HG03095 (cell line): ENCODE measurements at regions not wholly inside any gene's neighbourhood (a gene's known extent, or its start where the extent isn't known, plus 50 kb on each side); places are given as distances from the start of the nearest gene placed in this dataset.

Experiments used
- ATAC-seq: cut with Tn5 transposase; IDR thresholded peaks from one replicate; pipeline ENCODE4 v1.9.1; 2021; ENCODE audit warnings: moderate library complexity; ENCODE audit not compliant: unreplicated experiment

DNA sequence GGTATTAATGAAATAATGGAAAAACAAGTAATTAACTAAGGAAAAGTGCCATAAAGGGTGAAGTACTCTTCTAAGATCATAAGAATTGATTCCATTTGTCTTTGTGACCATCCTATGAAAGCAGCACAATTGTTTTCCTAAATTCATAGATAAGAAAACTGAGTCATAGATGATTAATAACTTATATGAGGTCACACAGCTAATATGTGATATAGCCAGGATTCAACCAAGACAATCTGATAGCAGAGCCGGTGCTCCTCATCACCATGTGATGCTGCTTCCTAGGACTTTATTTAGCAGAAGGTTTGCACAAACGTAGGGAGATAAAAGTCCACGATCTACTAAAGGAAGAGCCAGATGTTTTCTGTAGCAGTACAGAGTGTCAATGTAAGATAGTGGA, 181.5 kb upstream of the SYT1 start:
- ATAC-seq: no peak

DNA sequence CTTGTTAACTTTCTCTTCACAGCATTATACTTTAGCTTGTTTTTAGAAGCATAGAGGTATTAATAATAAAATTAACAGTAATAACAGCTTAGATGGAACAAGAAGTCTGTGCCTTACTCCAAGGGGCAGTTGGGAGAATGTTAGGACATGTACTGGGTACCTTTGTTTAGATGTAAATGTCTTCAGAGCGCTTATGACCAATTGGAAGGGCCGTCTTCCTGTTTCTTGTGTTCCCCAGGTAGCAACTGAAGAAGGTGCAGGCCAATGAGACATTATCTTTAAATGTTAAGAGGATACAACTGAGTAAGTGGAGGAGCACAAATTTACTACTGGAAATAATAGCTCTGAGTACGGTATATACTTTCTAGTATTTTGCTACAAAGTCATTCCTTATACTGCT, 180.9 kb upstream of the SYT1 start:
- ATAC-seq: no peak

DNA sequence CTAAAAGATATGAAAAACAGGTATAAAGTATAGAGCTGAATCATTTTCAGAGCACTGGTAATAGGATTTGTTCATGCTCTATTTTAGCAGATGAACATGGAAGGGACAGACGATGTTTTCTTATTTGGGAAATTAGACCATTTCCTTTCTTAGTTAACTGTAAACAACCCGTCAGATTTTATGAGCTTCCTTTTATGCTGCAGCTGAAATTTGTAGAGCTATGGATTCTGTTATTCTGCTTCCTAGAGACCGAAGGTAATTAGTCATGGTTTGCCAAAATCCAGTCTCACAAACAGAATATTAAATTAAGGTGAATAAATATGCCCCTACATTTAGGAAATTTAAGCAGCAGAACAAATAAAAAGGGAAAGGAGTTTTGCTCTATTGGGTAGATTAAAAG, 180.2 kb upstream of the SYT1 start:
- no peak for ATAC-seq

DNA sequence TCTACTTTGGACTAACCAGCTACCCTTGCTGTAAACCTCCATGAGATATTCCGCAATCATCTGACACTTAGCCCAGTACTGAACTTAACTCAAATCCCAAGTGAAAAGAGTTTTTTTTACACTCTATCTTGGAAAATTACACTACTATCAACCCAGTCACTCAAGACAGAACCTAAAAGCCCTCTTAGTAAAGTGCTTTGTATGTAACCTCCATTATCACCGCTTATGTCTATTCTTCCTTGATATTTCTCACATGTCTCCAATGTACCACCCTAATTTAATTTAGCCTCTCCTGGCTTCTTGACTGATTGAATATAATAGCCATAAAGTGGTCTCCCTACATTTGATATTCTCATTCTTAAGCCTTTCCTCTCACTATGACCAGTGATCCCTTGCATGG, 168.8 kb upstream of the SYT1 start:
- no peak for ATAC-seq

DNA sequence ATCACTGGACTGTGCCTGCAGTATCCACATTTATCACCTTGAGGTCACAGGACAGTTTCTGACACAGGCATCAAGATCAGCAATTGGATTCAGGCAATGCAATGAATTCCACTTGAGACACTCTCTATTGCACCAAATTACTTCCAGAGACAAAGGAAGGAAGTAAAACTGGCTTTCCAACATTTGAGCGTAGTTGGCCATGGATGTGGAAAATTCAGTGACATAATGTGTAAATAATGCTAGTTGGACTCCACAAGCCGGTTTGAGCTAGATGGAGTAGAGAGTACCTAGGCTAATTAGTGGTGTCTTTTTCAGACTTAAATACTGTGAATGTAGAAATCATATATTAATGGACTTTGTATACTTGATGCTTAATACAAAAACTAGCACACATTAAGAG, 168.3 kb upstream of the SYT1 start:
- no peak for ATAC-seq

DNA sequence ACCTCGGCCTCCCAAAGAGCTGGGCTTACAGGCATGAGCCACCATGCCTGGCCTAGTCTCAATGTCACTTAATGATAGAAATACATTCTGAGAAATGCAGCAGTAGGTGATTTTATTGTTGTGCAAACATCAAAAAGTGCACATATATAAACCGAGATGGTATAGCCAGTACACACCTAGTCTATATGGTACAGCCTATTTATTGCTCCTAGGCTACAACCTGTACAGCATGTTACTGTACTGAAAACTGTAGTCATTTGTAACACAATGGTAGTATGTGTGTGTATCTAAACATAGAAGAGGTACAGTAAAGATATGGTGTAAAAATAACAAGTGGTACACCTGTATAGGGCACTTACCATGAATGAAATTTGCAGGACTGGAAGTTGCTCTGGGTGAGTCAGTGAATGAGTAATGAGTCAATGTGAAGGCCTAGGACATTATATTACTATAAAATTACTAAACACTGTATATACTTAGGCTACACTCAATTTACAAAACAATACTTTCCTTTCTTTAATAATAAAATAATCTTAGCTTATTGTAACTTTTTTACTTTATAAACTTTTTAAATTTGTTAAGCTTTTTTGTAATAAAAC, 166.7 kb upstream of the SYT1 start:
- ATAC-seq: no peak

DNA sequence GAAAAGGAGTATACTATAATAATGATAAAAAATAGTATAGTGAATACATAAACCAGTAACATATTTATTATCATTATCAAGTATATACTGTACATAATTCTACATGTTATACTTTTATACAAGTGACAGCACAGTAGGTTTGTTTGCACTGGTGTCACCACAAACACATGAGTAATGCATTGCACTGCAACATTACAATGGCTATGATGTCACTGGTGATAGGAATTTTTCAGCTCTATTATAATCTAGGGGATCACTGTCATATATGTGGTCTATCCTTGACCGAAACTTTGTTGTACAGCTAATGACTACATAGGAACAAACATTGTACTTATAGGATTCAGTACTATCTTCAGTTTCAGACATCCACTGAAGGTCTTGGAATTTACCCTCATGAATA, 165.8 kb upstream of the SYT1 start:
- ATAC-seq: no peak

DNA sequence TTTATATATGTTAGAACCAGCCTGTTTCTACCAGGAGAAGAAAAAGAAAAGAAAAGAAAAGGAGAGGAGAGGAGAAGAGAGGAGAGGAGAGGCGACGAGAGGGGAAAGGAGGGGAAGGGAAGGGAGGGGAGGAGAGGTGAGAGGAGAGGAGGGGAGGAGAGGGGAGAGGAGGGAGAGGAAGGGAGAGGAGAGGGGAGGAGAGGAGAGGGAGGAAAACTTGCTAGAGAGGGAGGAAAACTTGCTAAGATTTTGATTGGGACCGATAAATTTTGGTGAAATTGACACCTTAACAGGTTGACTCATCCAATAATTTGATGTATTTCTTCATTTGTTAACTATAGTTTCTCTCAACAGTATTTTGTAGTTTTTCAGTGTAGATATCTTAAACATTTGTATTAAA, 164.0 kb upstream of the SYT1 start:
- ATAC-seq: no peak

DNA sequence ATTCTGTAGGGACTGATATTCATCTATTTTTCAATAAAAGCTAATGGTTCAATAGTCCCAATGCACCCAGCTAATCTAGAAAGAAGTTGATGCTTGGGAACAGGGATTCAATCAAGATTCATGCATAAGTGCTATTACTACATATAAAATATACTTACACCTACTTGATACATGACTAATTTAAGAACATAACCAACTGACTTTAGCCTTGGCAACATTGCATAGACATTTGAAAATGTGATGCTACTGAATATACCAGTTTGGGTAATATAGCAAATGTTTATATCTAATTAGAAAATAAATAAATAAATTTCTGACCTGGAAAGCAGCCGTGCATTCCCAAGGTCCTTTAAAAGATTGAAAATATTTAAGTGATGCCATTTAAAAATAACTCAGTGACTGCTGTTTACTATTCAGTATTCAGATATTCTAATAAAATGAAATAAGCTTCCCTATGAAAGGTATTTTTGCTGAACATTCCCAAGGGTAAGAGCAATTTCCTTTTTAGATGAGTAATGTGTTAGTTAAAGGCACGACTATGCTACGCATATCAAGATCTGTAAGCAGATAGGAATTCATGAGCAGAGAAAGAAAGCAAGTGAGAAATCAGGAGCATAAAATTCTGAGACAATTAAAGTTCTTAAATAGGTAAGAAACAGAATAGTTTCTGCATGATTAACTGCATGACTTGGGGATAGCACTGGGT, 160.6 kb upstream of the SYT1 start:
- ATAC-seq: no peak

DNA sequence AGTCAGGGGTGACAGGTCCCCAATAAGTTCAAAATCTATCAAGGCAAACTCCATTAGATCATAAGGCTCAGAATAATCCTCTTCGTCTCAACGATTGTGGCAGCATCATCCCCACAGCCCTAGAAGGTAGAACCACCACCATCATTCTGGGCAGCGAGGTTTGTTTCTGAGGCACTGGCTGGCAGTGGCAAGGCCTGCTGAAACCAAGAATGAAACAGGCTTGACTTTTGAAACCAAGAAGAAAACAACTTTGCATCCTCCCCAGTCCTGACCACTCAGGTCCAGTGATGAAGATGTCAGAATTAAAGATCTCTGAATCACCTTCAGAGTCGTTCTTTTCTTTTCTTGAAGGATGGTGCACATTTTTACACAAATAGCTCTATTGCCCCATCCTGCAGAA, 152.6 kb upstream of the SYT1 start:
- no peak for ATAC-seq

DNA sequence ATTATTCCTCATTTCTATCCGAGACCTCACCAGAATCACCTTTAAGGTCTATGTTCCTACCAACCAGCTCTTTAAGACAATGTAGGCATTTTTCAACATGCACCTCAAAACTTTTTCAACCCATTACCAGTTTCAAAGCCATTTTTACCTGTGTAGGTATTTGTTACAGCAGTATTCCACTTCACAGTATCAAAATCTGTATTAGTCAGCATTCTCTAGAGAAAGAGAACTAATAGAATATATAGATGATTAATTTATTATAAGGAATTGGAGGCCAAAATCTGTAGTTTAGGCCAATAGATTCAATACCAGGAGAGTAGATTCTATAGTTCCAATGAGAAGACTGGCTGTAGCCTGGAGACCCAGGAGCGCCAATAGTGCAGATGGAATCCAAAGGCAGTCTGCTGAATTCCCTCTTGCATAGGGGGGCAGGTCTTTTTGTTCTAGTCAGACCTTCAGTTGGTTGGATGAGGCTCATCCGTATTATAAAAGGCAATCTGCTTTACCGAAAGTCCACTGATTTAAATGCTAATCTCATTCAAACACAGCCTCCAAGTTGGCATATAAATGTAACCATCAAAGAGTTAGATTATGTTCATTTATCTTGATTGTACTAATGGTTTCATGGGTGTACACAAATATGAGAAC, 151.6 kb upstream of the SYT1 start:
- ATAC-seq: no peak

DNA sequence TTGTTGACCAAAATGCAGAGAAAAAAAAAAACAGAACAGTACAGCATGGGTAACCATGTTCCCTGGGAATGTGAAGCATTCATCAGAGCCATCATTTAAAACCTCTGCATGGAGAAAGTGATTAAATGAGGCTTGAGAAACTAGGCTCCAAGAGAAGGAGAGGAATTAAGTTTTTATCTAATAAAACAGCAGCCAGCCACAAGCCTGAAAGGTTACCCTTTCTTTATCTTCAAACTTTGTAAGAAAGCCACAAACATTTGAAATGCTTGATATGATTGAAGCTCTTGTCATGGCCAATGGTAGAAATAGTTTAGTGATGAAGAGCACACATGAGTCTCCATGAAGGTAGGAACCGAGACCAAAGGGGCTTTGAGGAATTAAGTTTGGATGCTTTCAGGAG, 144.9 kb upstream of the SYT1 start:
- ATAC-seq: no peak

DNA sequence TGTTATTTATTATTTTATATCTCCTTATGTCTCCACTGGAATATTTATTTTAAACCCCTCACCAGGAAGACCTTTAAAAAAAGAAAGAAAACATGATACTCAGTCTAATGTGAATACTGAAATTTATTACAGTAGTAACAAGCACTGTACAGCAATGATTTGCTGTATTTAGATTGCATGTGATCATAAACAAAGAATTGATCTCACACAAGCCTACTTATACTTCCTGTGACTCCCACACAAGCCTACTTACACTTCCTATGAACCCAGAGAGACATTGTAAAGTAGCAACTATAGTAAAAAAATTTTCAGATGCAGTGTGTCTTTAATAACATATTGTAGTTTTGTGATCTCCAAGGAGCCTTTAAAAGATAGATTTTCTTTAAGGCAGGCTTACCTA, 142.7 kb upstream of the SYT1 start:
- ATAC-seq: no peak

DNA sequence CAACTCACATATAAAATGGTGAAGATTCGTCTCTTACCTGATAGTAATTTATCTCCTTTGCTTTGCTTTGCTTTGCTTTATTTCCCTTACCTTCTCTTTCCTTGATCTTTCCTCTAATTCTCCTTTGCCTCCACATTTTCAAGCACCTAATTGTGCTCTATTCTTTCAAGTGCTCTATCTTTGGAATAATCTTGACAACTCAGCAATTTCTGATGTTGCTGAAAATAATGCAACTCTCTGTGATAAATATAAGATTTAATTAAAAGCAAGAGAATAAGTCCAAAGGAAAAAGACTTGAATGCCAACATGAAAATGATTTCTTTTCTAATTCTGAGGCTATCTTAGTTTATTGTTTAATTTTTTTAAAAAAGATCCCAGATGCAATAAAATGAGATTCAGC, 139.5 kb upstream of the SYT1 start:
- no peak for ATAC-seq

DNA sequence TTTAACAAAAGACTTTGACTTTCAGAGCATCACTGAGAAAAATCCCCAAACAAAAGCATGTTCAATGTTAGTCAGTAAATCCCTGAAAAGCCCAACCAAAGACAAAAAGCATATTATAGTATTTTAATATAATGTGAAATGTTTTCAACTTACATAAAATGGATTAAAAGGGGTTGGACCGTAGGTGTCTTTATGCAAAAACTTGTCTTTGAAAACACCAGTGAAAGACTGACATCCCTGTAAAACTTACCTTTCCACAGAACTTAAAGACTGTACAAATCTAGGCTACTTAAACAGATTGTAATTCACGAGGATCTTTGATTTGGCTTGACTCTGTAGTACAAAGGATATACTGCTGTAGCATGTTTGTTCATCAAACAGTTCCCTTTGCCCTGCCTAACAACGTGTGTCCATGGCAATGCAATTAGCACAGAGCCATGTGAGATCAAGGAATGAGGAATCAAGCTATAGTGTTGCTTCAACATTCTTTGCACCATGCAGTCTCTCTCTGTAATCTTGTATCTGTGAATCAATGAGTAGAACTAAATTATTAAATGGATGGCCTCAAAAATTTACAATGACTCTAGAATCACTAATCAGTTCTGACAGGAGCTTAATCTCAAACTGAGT, 138.5 kb upstream of the SYT1 start:
- no peak for ATAC-seq

DNA sequence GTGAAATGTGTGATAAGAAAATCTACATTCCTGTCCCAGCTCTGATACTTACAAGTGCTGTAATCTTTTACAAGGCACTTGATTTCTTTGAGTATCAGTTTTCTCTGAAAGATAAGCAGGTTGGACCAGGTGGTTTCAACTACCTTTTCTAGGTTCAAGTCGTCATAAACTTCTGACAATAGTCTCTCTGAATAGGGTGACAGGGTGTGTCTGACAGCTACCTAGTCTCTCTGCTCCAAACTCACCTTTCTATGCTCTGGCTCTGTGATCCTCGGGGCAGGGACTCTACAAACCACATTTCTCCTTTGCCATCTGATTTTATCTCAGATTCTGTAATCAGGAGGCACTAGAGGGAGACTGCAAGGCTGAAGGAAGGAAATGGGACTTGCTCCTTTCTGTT, 137.7 kb upstream of the SYT1 start:
- ATAC-seq: no peak

DNA sequence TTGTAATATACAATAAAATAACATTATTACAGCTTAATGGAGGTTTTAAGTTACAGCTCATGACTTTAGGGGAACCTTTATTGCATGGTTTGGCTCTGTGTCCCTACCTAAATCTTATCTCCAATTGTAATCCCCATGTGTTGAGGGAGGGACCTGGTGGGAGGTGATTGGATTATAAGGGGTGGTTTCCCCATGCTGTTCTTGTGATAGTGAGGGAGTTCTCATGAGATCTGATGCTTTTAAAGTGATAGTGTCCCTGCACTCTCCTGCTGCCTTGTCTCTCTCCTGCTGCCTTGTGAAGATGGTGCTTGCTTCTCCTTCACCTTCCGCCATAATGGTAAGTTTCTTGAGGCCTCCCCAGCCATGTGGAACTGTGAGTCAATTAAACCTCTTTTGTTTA, 132.1 kb upstream of the SYT1 start:
- no peak for ATAC-seq

DNA sequence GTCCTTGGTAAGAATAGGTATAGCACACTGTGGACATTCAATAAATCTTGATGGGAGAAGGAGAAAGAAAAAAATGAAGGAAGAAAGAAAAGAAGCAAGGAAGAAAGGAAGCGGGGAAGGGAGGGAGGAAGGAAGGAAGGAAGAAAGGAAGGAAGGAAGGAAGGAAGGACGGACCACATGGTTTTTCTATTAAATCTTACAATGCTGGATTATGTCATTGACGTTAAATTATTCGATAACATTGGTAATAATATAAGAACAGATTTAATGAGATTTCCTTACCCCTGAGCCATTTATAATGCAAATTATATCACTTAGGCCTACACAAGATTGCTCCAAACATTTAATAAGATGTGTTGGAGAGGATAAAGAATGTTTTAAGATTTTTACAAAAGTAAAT, 124.9 kb upstream of the SYT1 start:
- no peak for ATAC-seq

DNA sequence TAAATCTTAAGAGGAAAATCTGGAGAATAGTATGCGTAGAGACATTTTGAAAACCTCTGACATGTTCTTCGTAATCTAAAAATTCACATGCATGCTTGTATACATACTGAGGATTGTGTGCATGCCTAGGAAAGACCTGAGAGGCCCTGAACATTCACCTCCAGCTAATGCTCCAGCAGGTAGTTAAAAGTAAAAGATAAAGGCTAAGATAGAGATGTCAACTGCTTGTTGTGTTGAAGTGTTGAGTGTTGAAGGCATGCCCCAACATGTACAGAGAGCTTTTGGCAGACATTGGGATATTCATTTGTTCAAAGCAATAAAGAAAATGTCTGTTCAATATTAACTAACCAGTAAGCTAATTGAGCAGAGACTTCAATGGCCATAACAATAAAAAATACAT, 118.6 kb upstream of the SYT1 start:
- ATAC-seq: no peak

DNA sequence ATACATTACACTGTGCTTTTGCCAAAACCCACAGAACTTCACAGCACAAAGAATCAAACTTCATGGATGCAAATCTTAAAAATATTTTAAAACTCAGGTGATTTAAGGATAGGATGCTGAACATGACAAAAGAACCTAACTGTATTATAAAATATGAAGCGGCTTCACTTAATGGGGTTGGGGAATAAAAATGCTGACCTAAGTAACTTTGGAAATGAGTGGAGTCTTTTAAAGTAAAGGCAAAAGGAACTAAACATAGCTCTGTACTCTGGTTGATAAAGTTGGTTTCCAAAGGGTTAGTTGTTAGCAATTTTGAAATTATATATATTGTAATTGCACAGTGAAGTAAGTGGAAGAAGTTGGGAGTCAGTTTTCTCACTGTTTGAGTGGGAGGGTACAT, 111.5 kb upstream of the SYT1 start:
- no peak for ATAC-seq

DNA sequence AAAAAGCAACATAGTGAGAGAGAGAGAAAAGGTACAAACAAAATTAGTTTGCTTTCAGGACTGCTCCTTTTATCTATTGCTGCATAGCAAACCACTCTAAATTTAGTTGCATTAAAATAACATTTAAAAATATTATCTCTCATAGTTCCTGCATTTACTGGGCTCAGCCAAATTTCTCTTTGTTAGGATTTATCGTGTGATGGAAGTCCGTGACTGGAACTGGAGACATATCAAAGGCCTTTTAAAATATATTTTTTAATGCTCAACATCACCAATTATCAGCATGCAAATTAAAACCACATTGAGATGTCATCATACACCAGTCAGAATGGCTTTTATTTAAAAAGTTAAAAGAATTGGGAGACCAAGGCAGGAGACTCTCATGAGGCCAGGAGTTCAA, 107.6 kb upstream of the SYT1 start:
- no peak for ATAC-seq

DNA sequence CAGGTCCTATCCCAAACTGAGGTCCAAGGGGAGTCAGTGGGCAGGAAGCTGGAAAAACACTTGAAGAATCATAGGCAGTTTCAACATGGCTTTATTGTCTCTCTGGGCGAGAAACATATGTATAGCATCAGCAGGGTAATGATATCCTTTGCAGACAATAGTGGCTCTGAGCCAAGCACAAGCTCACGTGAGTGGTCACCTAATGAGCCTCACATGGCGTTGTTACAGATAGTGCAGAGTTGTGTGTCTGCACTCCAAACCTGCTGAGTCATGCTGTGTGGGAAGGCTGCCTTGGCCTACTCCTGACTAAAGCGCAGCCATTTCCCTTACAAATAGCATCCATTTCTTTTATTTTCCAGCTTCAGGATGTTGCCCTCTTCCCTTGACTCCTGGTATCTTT, 105.2 kb upstream of the SYT1 start:
- ATAC-seq: no peak
